WERI-Rb-1 (cell line): ENCODE measurements at regions not wholly inside any gene's neighbourhood (a gene's known extent, or its start where the extent isn't known, plus 50 kb on each side); places are given as distances from the start of the nearest gene placed in this dataset.

Experiments used
- DNase-seq: peaks from one replicate; pipeline ENCODE4 v3.0.0-alpha.2; 2020
- H3K27ac ChIP-seq: fragments of 250-450 bp; sonication (Bioruptor Pico); 2 replicates; pipeline ENCODE4 v1.5.1; 2020; ENCODE audit warnings: mild to moderate bottlenecking, moderate library complexity
- H3K27me3 ChIP-seq: fragments of 250-450 bp; sonication (Bioruptor Pico); 2 replicates; pipeline ENCODE4 v1.5.1; 2021; ENCODE audit warnings: mild to moderate bottlenecking, low read depth, moderate library complexity; ENCODE audit not compliant: insufficient read depth, severe bottlenecking
- H3K36me3 ChIP-seq: fragments of 250-450 bp; sonication (Bioruptor Pico); 2 replicates; pipeline ENCODE4 v1.5.1; 2020; ENCODE audit warnings: mild to moderate bottlenecking, moderate library complexity
- H3K4me3 ChIP-seq: 2 replicates; pipeline ENCODE4 v1.5.1; 2011; ENCODE audit warnings: low read depth, mild to moderate bottlenecking, control low read depth, low read length
- H3K9me3 ChIP-seq: fragments of 250-450 bp; sonication (Bioruptor Pico); 2 replicates; pipeline ENCODE4 v1.5.1; 2021; ENCODE audit warnings: mild to moderate bottlenecking, moderate library complexity; ENCODE audit not compliant: severe bottlenecking
- TF ChIP-seq, protein P1 (sequence below): IDR thresholded peaks from 2 replicates; pipeline ENCODE4 v1.5.1; 2011; ENCODE audit warnings: low read depth, mild to moderate bottlenecking, control low read depth, inconsistent platforms, low read length

GRCh38 chr4:153137677-153138630, 66.3 kb upstream of the TRIM2 start:
- no peak for DNase-seq
- Histone ChIP-seq H3K27me3 (no peaks in the 10 kb centered on the region), H3K27ac (no peak overlapping the region), H3K36me3 (no peaks in the 10 kb centered on the region), H3K9me3 (no peaks in the 10 kb centered on the region), H3K4me3 (no peak overlapping the region)
- TF ChIP-seq, protein P1, sequence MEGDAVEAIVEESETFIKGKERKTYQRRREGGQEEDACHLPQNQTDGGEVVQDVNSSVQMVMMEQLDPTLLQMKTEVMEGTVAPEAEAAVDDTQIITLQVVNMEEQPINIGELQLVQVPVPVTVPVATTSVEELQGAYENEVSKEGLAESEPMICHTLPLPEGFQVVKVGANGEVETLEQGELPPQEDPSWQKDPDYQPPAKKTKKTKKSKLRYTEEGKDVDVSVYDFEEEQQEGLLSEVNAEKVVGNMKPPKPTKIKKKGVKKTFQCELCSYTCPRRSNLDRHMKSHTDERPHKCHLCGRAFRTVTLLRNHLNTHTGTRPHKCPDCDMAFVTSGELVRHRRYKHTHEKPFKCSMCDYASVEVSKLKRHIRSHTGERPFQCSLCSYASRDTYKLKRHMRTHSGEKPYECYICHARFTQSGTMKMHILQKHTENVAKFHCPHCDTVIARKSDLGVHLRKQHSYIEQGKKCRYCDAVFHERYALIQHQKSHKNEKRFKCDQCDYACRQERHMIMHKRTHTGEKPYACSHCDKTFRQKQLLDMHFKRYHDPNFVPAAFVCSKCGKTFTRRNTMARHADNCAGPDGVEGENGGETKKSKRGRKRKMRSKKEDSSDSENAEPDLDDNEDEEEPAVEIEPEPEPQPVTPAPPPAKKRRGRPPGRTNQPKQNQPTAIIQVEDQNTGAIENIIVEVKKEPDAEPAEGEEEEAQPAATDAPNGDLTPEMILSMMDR: no peak

GRCh38 chr4:153138736-153139135, 65.5 kb upstream of the TRIM2 start:
- no peaks in the 10 kb centered on the region for H3K27me3 ChIP-seq
- TF ChIP-seq, protein P1: no peak
- DNase-seq: no peak
- no peaks in the 10 kb centered on the region for H3K9me3 ChIP-seq
- no peak overlapping the region for H3K4me3 ChIP-seq
- H3K36me3 ChIP-seq: no peaks in the 10 kb centered on the region
- H3K27ac ChIP-seq: no peak overlapping the region

DNA sequence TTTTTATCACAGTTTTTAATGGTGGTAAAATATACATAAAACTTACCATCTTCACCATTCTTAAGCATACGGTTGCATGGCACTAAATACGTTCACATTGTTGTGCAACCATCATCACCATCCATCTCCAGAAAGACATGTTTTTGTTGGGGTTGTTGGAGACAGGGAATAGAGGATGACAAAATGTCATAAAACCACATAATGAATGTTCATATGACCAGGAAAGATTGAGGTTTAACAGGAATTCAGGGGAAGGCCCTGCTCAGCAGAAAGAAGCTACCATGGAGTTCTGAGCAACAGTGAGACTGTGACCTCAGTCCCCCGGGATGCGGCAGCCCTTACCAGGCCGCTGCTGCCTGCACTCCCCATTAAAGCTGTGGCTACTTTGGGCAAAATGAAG, 63.9 kb upstream of the TRIM2 start:
- no peaks in the 10 kb centered on the region for H3K27me3 ChIP-seq
- DNase-seq: no peak
- TF ChIP-seq, protein P1: no peak
- H3K27ac ChIP-seq: no peak overlapping the region
- H3K4me3 ChIP-seq: no peak overlapping the region
- no peaks in the 10 kb centered on the region for H3K9me3 ChIP-seq
- no peaks in the 10 kb centered on the region for H3K36me3 ChIP-seq

GRCh38 chr4:153141238-153141637, 63.0 kb upstream of the TRIM2 start:
- H3K4me3 ChIP-seq: no peak overlapping the region
- DNase-seq: no peak
- no peaks in the 10 kb centered on the region for H3K9me3 ChIP-seq
- no peaks in the 10 kb centered on the region for H3K36me3 ChIP-seq
- no peaks in the 10 kb centered on the region for H3K27me3 ChIP-seq
- TF ChIP-seq, protein P1: no peak
- no peak overlapping the region for H3K27ac ChIP-seq

DNA sequence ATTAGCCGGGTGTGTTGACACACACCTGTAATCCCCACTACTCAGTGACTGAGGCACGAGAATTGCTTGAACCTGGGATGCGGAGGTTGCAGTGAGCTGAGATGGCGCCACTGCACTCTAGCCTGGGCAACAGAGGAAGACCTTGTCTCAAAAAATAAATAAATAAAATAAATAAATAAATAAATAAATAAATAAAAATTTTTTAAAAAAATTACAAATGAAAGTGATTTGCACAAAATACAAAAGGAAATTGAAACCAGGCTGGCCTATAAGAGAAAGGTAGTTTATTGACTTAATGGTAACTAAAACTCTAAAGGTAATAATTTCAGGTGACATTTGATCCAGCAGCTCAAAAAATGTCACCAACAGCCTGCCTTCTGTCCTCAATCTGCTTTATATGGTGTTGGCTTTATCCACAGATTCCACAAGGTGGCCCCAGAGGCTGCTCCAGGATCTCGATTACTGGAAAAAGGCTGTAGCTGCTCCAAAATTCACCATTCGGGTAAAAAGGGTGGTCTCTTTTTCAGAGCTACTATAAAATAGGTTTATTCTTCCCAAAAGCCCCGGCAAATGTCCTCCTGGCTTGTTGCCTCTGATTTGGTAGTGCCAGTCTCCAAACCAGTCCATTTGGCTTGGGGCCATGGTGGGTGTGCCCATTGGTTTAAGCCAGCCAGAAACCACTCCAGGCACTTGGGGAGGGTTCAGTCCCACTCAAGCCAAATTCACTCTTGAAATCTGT, 61.4 kb upstream of the TRIM2 start:
- H3K9me3 ChIP-seq: no peaks in the 10 kb centered on the region
- no peak overlapping the region for H3K27ac ChIP-seq
- no peaks in the 10 kb centered on the region for H3K36me3 ChIP-seq
- peak; percentile 78 for DNase-seq
- no peak overlapping the region for H3K4me3 ChIP-seq
- H3K27me3 ChIP-seq: no peaks in the 10 kb centered on the region
- TF ChIP-seq, protein P1: peak; percentile 85
